Left lung (tissue), 4 donors: ENCODE measurements at regions not wholly inside any gene's neighbourhood (a gene's known extent, or its start where the extent isn't known, plus 50 kb on each side); places are given as distances from the start of the nearest gene placed in this dataset.

Experiments used
- ATAC-seq: fragments of 200-7000 bp; cut with Tn5 transposase; one replicate; pipeline ENCODE4 v1.9.1; 2020; ENCODE audit warnings: moderate library complexity
- DNase-seq, 4 donors: peaks; one replicate each; pipeline ENCODE4 v3.0.0-alpha.2; 2013 to 2020
- H3K27ac ChIP-seq, 2 donors: fragments of 200-600 bp; sonication (generic) in 1 of 2; one replicate each; pipeline versions ENCODE4 v1.5.0 to v1.8.0; 2020 to 2021
- H3K27me3 ChIP-seq, 2 donors: fragments of 200-600 bp; sonication (generic) in 1 of 2; one replicate each; pipeline versions ENCODE4 v1.5.0 to v1.8.0; 2020 to 2021
- H3K36me3 ChIP-seq, 2 donors: fragments of 200-600 bp; sonication (generic) in 1 of 2; one replicate each; pipeline versions ENCODE4 v1.5.0 to v1.8.0; 2020 to 2021
- H3K4me1 ChIP-seq, 2 donors: fragments of 200-600 bp; one replicate each; pipeline ENCODE4 v1.8.0; 2021
- H3K4me3 ChIP-seq, 2 donors: fragments of 200-600 bp; sonication (generic) in 1 of 2; one replicate each; pipeline versions ENCODE4 v1.5.0 to v1.8.0; 2020 to 2021; ENCODE audit warnings: mild to moderate bottlenecking in 1 of 2
- H3K9me3 ChIP-seq, 2 donors: fragments of 200-600 bp; sonication (generic) in 1 of 2; one replicate each; pipeline versions ENCODE4 v1.5.0 to v1.8.0; 2020 to 2021
- intact Hi-C, 2 donors: fragments of 100-400 bp; cut with DNase I; formaldehyde crosslinking; loops; one replicate each; pipeline versions ENCODE4 v1.11.2 to v1.14.2; 2022
- TF ChIP-seq, protein P1 (sequence below), 2 donors: fragments of 200-600 bp; sonication (generic) in 1 of 2; IDR thresholded peaks; one replicate each; pipeline versions ENCODE4 v1.5.0 to v1.8.0; 2021; ENCODE audit warnings: antibody characterized with exemption in 2 of 2
- donor health status: DM: no; HTN: yes; CAD: no.
- donor health status: DM: no; HTN: no; CAD: no.

- Histone ChIP-seq H3K27ac (no peak overlapping the region), H3K4me3 (no peak overlapping the region), H3K36me3 (no peaks in the 10 kb centered on the region), H3K27me3 (no peaks in the 10 kb centered on the region), H3K4me1 (peaks cover 0 to 9% of the 10 kb centered on the region in 2 donors), H3K9me3 (no peaks in the 10 kb centered on the region)
- ATAC-seq (no peak), DNase-seq (no peak)
- TF ChIP-seq, protein P1, sequence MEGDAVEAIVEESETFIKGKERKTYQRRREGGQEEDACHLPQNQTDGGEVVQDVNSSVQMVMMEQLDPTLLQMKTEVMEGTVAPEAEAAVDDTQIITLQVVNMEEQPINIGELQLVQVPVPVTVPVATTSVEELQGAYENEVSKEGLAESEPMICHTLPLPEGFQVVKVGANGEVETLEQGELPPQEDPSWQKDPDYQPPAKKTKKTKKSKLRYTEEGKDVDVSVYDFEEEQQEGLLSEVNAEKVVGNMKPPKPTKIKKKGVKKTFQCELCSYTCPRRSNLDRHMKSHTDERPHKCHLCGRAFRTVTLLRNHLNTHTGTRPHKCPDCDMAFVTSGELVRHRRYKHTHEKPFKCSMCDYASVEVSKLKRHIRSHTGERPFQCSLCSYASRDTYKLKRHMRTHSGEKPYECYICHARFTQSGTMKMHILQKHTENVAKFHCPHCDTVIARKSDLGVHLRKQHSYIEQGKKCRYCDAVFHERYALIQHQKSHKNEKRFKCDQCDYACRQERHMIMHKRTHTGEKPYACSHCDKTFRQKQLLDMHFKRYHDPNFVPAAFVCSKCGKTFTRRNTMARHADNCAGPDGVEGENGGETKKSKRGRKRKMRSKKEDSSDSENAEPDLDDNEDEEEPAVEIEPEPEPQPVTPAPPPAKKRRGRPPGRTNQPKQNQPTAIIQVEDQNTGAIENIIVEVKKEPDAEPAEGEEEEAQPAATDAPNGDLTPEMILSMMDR (IDR thresholded peaks at IDR 0.05) = no peak
- intact Hi-C loops = no loop called here
Measured at GRCh38 chr11:10376061-10376460, 71.2 kb downstream of the ADM start.

DNA sequence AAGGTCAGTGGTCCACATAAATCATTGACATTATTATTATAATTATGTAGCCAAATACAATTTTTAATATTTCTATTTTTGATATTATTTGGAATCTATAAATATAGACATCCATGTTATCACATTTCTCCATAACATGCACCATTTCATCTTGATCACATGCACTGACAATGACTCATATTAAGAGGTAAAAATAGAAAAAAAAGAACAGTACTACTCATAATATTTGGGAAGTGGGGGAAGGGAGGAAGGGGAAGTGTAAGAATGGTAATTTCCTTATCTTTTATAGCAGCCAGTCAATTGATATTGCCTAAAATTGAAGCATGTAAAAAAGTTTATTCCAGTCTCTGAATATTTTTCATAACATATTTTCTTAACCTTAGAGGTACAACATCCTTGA lies 72.3 kb downstream of the ADM start:
- Histone ChIP-seq H3K36me3 (no peaks in the 10 kb centered on the region), H3K27ac (no peak overlapping the region), H3K4me3 (no peak overlapping the region), H3K4me1 (peaks cover 0 to 9% of the 10 kb centered on the region in 2 donors), H3K27me3 (no peaks in the 10 kb centered on the region), H3K9me3 (no peaks in the 10 kb centered on the region)
- DNase-seq (no peak), ATAC-seq (no peak)
- TF ChIP-seq, protein P1 (IDR thresholded peaks at IDR 0.05) = no peak
- intact Hi-C loops = no loop called here

DNA sequence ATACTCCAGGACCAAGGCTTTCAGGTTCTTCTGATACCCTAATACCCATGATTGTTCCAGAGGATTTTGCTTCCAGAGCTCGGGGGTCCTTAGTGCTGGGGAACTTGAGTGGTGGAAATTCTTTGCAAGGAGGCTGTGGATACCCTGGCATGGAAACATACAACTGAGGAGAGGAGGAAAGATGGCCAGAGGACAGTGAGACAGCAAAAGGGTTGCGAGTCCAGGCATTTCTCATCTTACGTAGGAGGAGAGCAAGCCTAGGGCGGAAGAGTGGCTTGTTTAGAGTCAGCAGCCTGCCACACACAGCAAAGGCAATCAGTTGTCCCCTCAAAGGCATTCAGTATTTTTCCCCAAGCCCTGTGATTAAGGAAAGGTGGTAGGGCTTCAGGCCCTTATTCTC lies 73.5 kb downstream of the ADM start:
- Histone ChIP-seq H3K27ac (no peak overlapping the region), H3K4me1 (peaks cover 0 to 9% of the 10 kb centered on the region in 2 donors), H3K4me3 (no peak overlapping the region), H3K9me3 (no peaks in the 10 kb centered on the region), H3K36me3 (no peaks in the 10 kb centered on the region), H3K27me3 (no peaks in the 10 kb centered on the region)
- TF ChIP-seq, protein P1 (IDR thresholded peaks at IDR 0.05) = no peak
- DNase-seq (no peak), ATAC-seq (no peak)
- intact Hi-C loops = no loop called here

GRCh38 chr11:10379022-10379421 lies 74.1 kb downstream of the ADM start:
- peak; percentile 62 for ATAC-seq

GRCh38 chr11:10379426-10379825 lies 74.6 kb downstream of the ADM start:
- TF ChIP-seq, protein P1 (IDR thresholded peaks at IDR 0.05) = no peak
- no peaks in the 10 kb centered on the region for H3K9me3 ChIP-seq
- ATAC-seq (no peak), DNase-seq (no peak)
- no peak overlapping the region for H3K4me3 ChIP-seq
- no peak overlapping the region for H3K27ac ChIP-seq
- no peaks in the 10 kb centered on the region for H3K27me3 ChIP-seq
- peaks cover 0 to 9% of the 10 kb centered on the region in 2 donors for H3K4me1 ChIP-seq
- no peaks in the 10 kb centered on the region for H3K36me3 ChIP-seq
- intact Hi-C loops = no loop called here

More at GRCh38 chr11:10379022-10379421, 74.1 kb downstream of the ADM start:
- Histone ChIP-seq H3K9me3 (no peaks in the 10 kb centered on the region), H3K4me3 (no peak overlapping the region), H3K4me1 (peaks cover 0 to 9% of the 10 kb centered on the region in 2 donors), H3K27me3 (no peaks in the 10 kb centered on the region), H3K36me3 (no peaks in the 10 kb centered on the region), H3K27ac (no peak overlapping the region)
- no peak for DNase-seq
- TF ChIP-seq, protein P1 (IDR thresholded peaks at IDR 0.05) = no peak
- intact Hi-C loops = no loop called here
